ENCODE measurements at regions not wholly inside any gene's neighbourhood (a gene's known extent, or its start where the extent isn't known, plus 50 kb on each side); places are given as distances from the start of the nearest gene placed in this dataset.

GRCh38 chr3:38950581-38950980, 101.2 kb downstream of the SCN11A start:
- Histone ChIP-seq H3K27me3 (ENCODE audit: control insufficient read depth, insufficient read depth, low read length) (no peaks in the 10 kb centered on the region), H3K27ac (ENCODE audit: low read length) (no peak overlapping the region), H3K36me3 (ENCODE audit: control insufficient read depth, insufficient read depth, low read length) (no peaks in the 10 kb centered on the region), H3K4me1 (ENCODE audit: control insufficient read depth, insufficient read depth, low read length) (no peaks in the 10 kb centered on the region), H3K4me3 (ENCODE audit: low read length) (no peak overlapping the region), H3K9me3 (ENCODE audit: control insufficient read depth, insufficient read depth, low read length) (no peaks in the 10 kb centered on the region)
- Mint-ChIP-seq H3K4me3 (no peak overlapping the region), H3K36me3 (no peaks in the 10 kb centered on the region), H3K27ac (no peak overlapping the region), H3K4me1 (no peaks in the 10 kb centered on the region), H3K27me3 (ENCODE audit: low read depth in 2 of 2) (peaks cover 11 to 14% of the 10 kb centered on the region in 2 donors), H3K9me3 (no peaks in the 10 kb centered on the region)
- intact Hi-C loops (cut with micrococcal nuclease): no loop called here
- WGBS (ENCODE audit: insufficient coverage): 92% methylated on average over 5 of the region's 5 CpGs
- ATAC-seq (no peak), DNase-seq (no peak)
- TF ChIP-seq, protein P1, sequence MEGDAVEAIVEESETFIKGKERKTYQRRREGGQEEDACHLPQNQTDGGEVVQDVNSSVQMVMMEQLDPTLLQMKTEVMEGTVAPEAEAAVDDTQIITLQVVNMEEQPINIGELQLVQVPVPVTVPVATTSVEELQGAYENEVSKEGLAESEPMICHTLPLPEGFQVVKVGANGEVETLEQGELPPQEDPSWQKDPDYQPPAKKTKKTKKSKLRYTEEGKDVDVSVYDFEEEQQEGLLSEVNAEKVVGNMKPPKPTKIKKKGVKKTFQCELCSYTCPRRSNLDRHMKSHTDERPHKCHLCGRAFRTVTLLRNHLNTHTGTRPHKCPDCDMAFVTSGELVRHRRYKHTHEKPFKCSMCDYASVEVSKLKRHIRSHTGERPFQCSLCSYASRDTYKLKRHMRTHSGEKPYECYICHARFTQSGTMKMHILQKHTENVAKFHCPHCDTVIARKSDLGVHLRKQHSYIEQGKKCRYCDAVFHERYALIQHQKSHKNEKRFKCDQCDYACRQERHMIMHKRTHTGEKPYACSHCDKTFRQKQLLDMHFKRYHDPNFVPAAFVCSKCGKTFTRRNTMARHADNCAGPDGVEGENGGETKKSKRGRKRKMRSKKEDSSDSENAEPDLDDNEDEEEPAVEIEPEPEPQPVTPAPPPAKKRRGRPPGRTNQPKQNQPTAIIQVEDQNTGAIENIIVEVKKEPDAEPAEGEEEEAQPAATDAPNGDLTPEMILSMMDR (IDR thresholded peaks at IDR 0.05): no peak

GRCh38 chr3:38949994-38950393, 101.8 kb downstream of the SCN11A start:
- TF ChIP-seq, protein P1 (IDR thresholded peaks at IDR 0.05): no peak
- H3K36me3 Mint-ChIP-seq: no peaks in the 10 kb centered on the region
- no peak for DNase-seq

GRCh38 chr3:38940394-38940793, 111.3 kb downstream of the SCN11A start:
- TF ChIP-seq, protein P1 (IDR thresholded peaks at IDR 0.05): no peak
- H3K4me1 ChIP-seq (ENCODE audit: control insufficient read depth, insufficient read depth, low read length): no peaks in the 10 kb centered on the region
- 88% methylated on average over 1 of the region's 3 CpGs for WGBS (ENCODE audit: insufficient coverage)
- Mint-ChIP-seq H3K9me3 (no peaks in the 10 kb centered on the region), H3K36me3 (no peaks in the 10 kb centered on the region), H3K27me3 (ENCODE audit: low read depth in 2 of 2) (peaks cover 9 to 11% of the 10 kb centered on the region in 2 donors), H3K4me1 (no peaks in the 10 kb centered on the region), H3K27ac (no peak overlapping the region), H3K4me3 (no peak overlapping the region)
- no peaks in the 10 kb centered on the region for H3K36me3 ChIP-seq (ENCODE audit: control insufficient read depth, insufficient read depth, low read length)
- intact Hi-C loops (cut with micrococcal nuclease): no loop called here
- no peak for DNase-seq
- ATAC-seq: no peak
- no peaks in the 10 kb centered on the region for H3K9me3 ChIP-seq (ENCODE audit: control insufficient read depth, insufficient read depth, low read length)
- no peaks in the 10 kb centered on the region for H3K27me3 ChIP-seq (ENCODE audit: control insufficient read depth, insufficient read depth, low read length)
- H3K4me3 ChIP-seq (ENCODE audit: low read length): no peak overlapping the region
- H3K27ac ChIP-seq (ENCODE audit: low read length): no peak overlapping the region

More at GRCh38 chr3:38949994-38950393, 101.8 kb downstream of the SCN11A start:
- Histone ChIP-seq H3K4me1 (ENCODE audit: control insufficient read depth, insufficient read depth, low read length) (no peaks in the 10 kb centered on the region), H3K4me3 (ENCODE audit: low read length) (no peak overlapping the region), H3K27ac (ENCODE audit: low read length) (no peak overlapping the region), H3K9me3 (ENCODE audit: control insufficient read depth, insufficient read depth, low read length) (no peaks in the 10 kb centered on the region), H3K36me3 (ENCODE audit: control insufficient read depth, insufficient read depth, low read length) (no peaks in the 10 kb centered on the region), H3K27me3 (ENCODE audit: control insufficient read depth, insufficient read depth, low read length) (no peaks in the 10 kb centered on the region)
- no peak overlapping the region for H3K4me3 Mint-ChIP-seq
- H3K27me3 Mint-ChIP-seq (ENCODE audit: low read depth in 2 of 2): peaks cover 11 to 14% of the 10 kb centered on the region in 2 donors
- intact Hi-C loops (cut with micrococcal nuclease): no loop called here
- no peak for ATAC-seq
- H3K9me3 Mint-ChIP-seq: no peaks in the 10 kb centered on the region
- no peak overlapping the region for H3K27ac Mint-ChIP-seq
- no peaks in the 10 kb centered on the region for H3K4me1 Mint-ChIP-seq
- 91% methylated on average over 8 of the region's 9 CpGs for WGBS (ENCODE audit: insufficient coverage)

GRCh38 chr3:38925351-38925750, 109.3 kb upstream of the SCN10A start:
- Mint-ChIP-seq H3K36me3 (no peaks in the 10 kb centered on the region), H3K4me3 (no peak overlapping the region), H3K4me1 (no peaks in the 10 kb centered on the region), H3K27me3 (ENCODE audit: low read depth in 2 of 2) (peaks cover 17% of the 10 kb centered on the region in 2 donors), H3K9me3 (no peaks in the 10 kb centered on the region), H3K27ac (no peak overlapping the region)
- WGBS (ENCODE audit: insufficient coverage): 74% methylated on average over 6 of the region's 6 CpGs
- Histone ChIP-seq H3K4me1 (ENCODE audit: control insufficient read depth, insufficient read depth, low read length) (no peaks in the 10 kb centered on the region), H3K36me3 (ENCODE audit: control insufficient read depth, insufficient read depth, low read length) (no peaks in the 10 kb centered on the region), H3K9me3 (ENCODE audit: control insufficient read depth, insufficient read depth, low read length) (no peaks in the 10 kb centered on the region), H3K4me3 (ENCODE audit: low read length) (no peak overlapping the region), H3K27me3 (ENCODE audit: control insufficient read depth, insufficient read depth, low read length) (no peaks in the 10 kb centered on the region), H3K27ac (ENCODE audit: low read length) (no peak overlapping the region)
- TF ChIP-seq, protein P1 (IDR thresholded peaks at IDR 0.05): no peak
- intact Hi-C loops (cut with micrococcal nuclease): no loop called here
- ATAC-seq (no peak), DNase-seq (no peak)
